DOHH2 (cell line): ENCODE measurements at regions not wholly inside any gene's neighbourhood (a gene's known extent, or its start where the extent isn't known, plus 50 kb on each side); places are given as distances from the start of the nearest gene placed in this dataset.

ENCODE experiments used
- H3F3A ChIP-seq: fragments of 200-600 bp; sonication (generic), shearing (Covaris generic); 2 replicates; pipeline ENCODE4 v1.6.0; 2016; ENCODE audit warnings: antibody characterized with exemption, mild to moderate bottlenecking; ENCODE audit not compliant: control insufficient read depth, insufficient read depth
- H3K27ac ChIP-seq: fragments of 200-600 bp; sonication (generic); 2 replicates; pipeline ENCODE4 v1.5.1; 2014; ENCODE audit warnings: low read depth, mild to moderate bottlenecking, low read length, moderate library complexity
- H3K27me3 ChIP-seq: fragments of 200-600 bp; sonication (generic); 2 replicates; pipeline ENCODE4 v1.6.1; 2014; ENCODE audit warnings: mild to moderate bottlenecking, low read length, mixed read lengths; ENCODE audit not compliant: control insufficient read depth
- H3K36me3 ChIP-seq: fragments of 200-600 bp; sonication (generic); 2 replicates; pipeline ENCODE4 v1.6.1; 2014; ENCODE audit warnings: mild to moderate bottlenecking, low read length, moderate library complexity, mixed read lengths; ENCODE audit not compliant: control insufficient read depth
- H3K4me1 ChIP-seq: fragments of 200-600 bp; sonication (generic); 2 replicates; pipeline ENCODE4 v1.6.1; 2014; ENCODE audit warnings: mild to moderate bottlenecking, low read length, mixed read lengths; ENCODE audit not compliant: control insufficient read depth
- H3K4me2 ChIP-seq: fragments of 200-600 bp; sonication (generic); 2 replicates; pipeline ENCODE4 v1.6.0; 2014; ENCODE audit warnings: mild to moderate bottlenecking, low read length, moderate library complexity
- H3K4me3 ChIP-seq: fragments of 200-600 bp; sonication (generic); 2 replicates; pipeline ENCODE4 v1.5.1; 2014; ENCODE audit warnings: mild to moderate bottlenecking, low read length, mixed read lengths
- H3K79me2 ChIP-seq: fragments of 200-600 bp; sonication (generic); 2 replicates; pipeline ENCODE4 v1.6.1; 2014; ENCODE audit warnings: mild to moderate bottlenecking, low read length, mixed read lengths; ENCODE audit not compliant: control insufficient read depth
- H3K9me2 ChIP-seq: fragments of 200-600 bp; sonication (generic); replicated peaks from 2 replicates; pipeline ENCODE4 v1.6.1; 2014; ENCODE audit warnings: mild to moderate bottlenecking, low read length, mixed read lengths; ENCODE audit not compliant: control insufficient read depth
- H3K9me3 ChIP-seq: fragments of 200-600 bp; sonication (generic); 2 replicates; pipeline ENCODE4 v1.6.1; 2014; ENCODE audit warnings: antibody characterized with exemption, low read length, mixed read lengths; ENCODE audit not compliant: control insufficient read depth, insufficient read depth
- H4K20me1 ChIP-seq: fragments of 200-600 bp; sonication (generic); 2 replicates; pipeline ENCODE4 v1.6.0; 2014; ENCODE audit warnings: low read depth, mild to moderate bottlenecking, antibody characterized with exemption, low read length, moderate library complexity; ENCODE audit not compliant: control insufficient read depth, insufficient read depth
- CTCF ChIP-seq: fragments of 200-600 bp; sonication (generic); IDR thresholded peaks from one replicate; pipeline ENCODE4 v1.5.1; 2014; ENCODE audit warnings: antibody characterized with exemption, mild to moderate bottlenecking, low read depth, low read length; ENCODE audit not compliant: poor library complexity, severe bottlenecking
- EZH2phosphoT487 ChIP-seq: fragments of 200-600 bp; sonication (generic); IDR thresholded peaks from 2 replicates; pipeline ENCODE4 v1.6.1; 2017; ENCODE audit warnings: borderline replicate concordance, mild to moderate bottlenecking, antibody characterized with exemption, low read length, moderate library complexity, mixed read lengths

- H4K20me1 ChIP-seq: no peaks in the 10 kb centered on the region
- no peak overlapping the region for H3K27ac ChIP-seq
- no peaks in the 10 kb centered on the region for H3K4me1 ChIP-seq
- no peak for TF ChIP-seq EZH2phosphoT487
- no peak for TF ChIP-seq CTCF
- no peaks in the 10 kb centered on the region for H3F3A ChIP-seq
- H3K9me2 ChIP-seq: no peaks in the 10 kb centered on the region
- no peaks in the 10 kb centered on the region for H3K9me3 ChIP-seq
- no peaks in the 10 kb centered on the region for H3K27me3 ChIP-seq
- H3K4me2 ChIP-seq: no peak overlapping the region
- H3K36me3 ChIP-seq: no peaks in the 10 kb centered on the region
- no peaks in the 10 kb centered on the region for H3K79me2 ChIP-seq
- H3K4me3 ChIP-seq: no peak overlapping the region
Observed at GRCh38 chr2:198387677-198388076, 583.3 kb downstream of the PLCL1 start.

GRCh38 chr2:198385856-198386255, 581.5 kb downstream of the PLCL1 start:
- Histone ChIP-seq H3K9me3 (no peaks in the 10 kb centered on the region), H3K9me2 (no peaks in the 10 kb centered on the region), H3F3A (no peaks in the 10 kb centered on the region), H3K36me3 (no peaks in the 10 kb centered on the region), H3K4me1 (no peaks in the 10 kb centered on the region), H3K4me3 (no peak overlapping the region), H4K20me1 (no peaks in the 10 kb centered on the region), H3K79me2 (no peaks in the 10 kb centered on the region), H3K27ac (no peak overlapping the region), H3K27me3 (no peaks in the 10 kb centered on the region), H3K4me2 (no peak overlapping the region)
- TF ChIP-seq CTCF: no peak

- no peaks in the 10 kb centered on the region for H3K79me2 ChIP-seq
- H3K27me3 ChIP-seq: no peaks in the 10 kb centered on the region
- no peaks in the 10 kb centered on the region for H3K9me3 ChIP-seq
- H4K20me1 ChIP-seq: no peaks in the 10 kb centered on the region
- no peaks in the 10 kb centered on the region for H3K4me1 ChIP-seq
- H3K36me3 ChIP-seq: no peaks in the 10 kb centered on the region
- no peak overlapping the region for H3K4me3 ChIP-seq
- no peak for TF ChIP-seq EZH2phosphoT487
- TF ChIP-seq CTCF: no peak
- no peaks in the 10 kb centered on the region for H3F3A ChIP-seq
- H3K9me2 ChIP-seq: no peaks in the 10 kb centered on the region
- no peak overlapping the region for H3K27ac ChIP-seq
- no peak overlapping the region for H3K4me2 ChIP-seq
Observed at GRCh38 chr2:198385326-198385725, 580.9 kb downstream of the PLCL1 start.

- no peaks in the 10 kb centered on the region for H3K4me1 ChIP-seq
- H3K4me2 ChIP-seq: no peak overlapping the region
Observed at GRCh38 chr2:198383392-198383791, 579.0 kb downstream of the PLCL1 start.

More at GRCh38 chr2:198383392-198383791, 579.0 kb downstream of the PLCL1 start:
- H3K79me2 ChIP-seq: no peaks in the 10 kb centered on the region
- no peaks in the 10 kb centered on the region for H3K9me2 ChIP-seq
- no peak overlapping the region for H3K4me3 ChIP-seq
- no peaks in the 10 kb centered on the region for H3K27me3 ChIP-seq
- no peaks in the 10 kb centered on the region for H3K9me3 ChIP-seq
- H3K36me3 ChIP-seq: no peaks in the 10 kb centered on the region
- TF ChIP-seq EZH2phosphoT487 (no peak), CTCF (no peak)
- H4K20me1 ChIP-seq: no peaks in the 10 kb centered on the region
- H3F3A ChIP-seq: no peaks in the 10 kb centered on the region
- H3K27ac ChIP-seq: no peak overlapping the region
